ENCODE measurements at regions not wholly inside any gene's neighbourhood (a gene's known extent, or its start where the extent isn't known, plus 50 kb on each side); places are given as distances from the start of the nearest gene placed in this dataset.

- Mint-ChIP-seq H3K4me3 (ENCODE audit: unreplicated experiment) (no peak overlapping the region), H3K4me1 (ENCODE audit: low read depth, unreplicated experiment) (peaks cover 13% of the 10 kb centered on the region), H3K27me3 (ENCODE audit: unreplicated experiment) (peaks cover 8% of the 10 kb centered on the region), H3K36me3 (ENCODE audit: unreplicated experiment) (no peaks in the 10 kb centered on the region), H3K9me3 (ENCODE audit: unreplicated experiment) (peaks cover 6% of the 10 kb centered on the region), H3K27ac (ENCODE audit: unreplicated experiment) (no peak overlapping the region)
- DNase-seq, result peak; percentile 94
- peak; percentile 95 for TF ChIP-seq CTCF (IDR thresholded peaks at IDR 0.05; ENCODE audit: partially characterized antibody, unreplicated experiment)
Measured at GRCh38 chr20:57089699-57090144, 176.7 kb downstream of the BMP7 start.

- H3K27me3 Mint-ChIP-seq (ENCODE audit: unreplicated experiment), result peaks cover 10% of the 10 kb centered on the region
- no peaks in the 10 kb centered on the region for H3K36me3 Mint-ChIP-seq (ENCODE audit: unreplicated experiment)
- peaks cover 6% of the 10 kb centered on the region for H3K9me3 Mint-ChIP-seq (ENCODE audit: unreplicated experiment)
- H3K27ac Mint-ChIP-seq (ENCODE audit: unreplicated experiment), result no peak overlapping the region
- no peak for TF ChIP-seq CTCF (IDR thresholded peaks at IDR 0.05; ENCODE audit: partially characterized antibody, unreplicated experiment)
- no peak overlapping the region for H3K4me3 Mint-ChIP-seq (ENCODE audit: unreplicated experiment)
- no peak for DNase-seq
- H3K4me1 Mint-ChIP-seq (ENCODE audit: low read depth, unreplicated experiment), result peaks cover 13% of the 10 kb centered on the region
Measured at GRCh38 chr20:57090590-57091560, 175.6 kb downstream of the BMP7 start.

GRCh38 chr20:57091748-57092111 is 174.7 kb downstream of the BMP7 start:
- Mint-ChIP-seq H3K9me3 (ENCODE audit: unreplicated experiment) (peaks cover 5% of the 10 kb centered on the region), H3K4me1 (ENCODE audit: low read depth, unreplicated experiment) (peaks cover 13% of the 10 kb centered on the region), H3K36me3 (ENCODE audit: unreplicated experiment) (no peaks in the 10 kb centered on the region), H3K4me3 (ENCODE audit: unreplicated experiment) (peak overlapping the region; percentile 30), H3K27me3 (ENCODE audit: unreplicated experiment) (peaks cover 10% of the 10 kb centered on the region), H3K27ac (ENCODE audit: unreplicated experiment) (no peak overlapping the region)
- no peak for DNase-seq
- TF ChIP-seq CTCF (IDR thresholded peaks at IDR 0.05; ENCODE audit: partially characterized antibody, unreplicated experiment), result no peak

GRCh38 chr20:57092112-57092899 is 174.1 kb downstream of the BMP7 start:
- peak; percentile 85 for DNase-seq
- H3K4me3 Mint-ChIP-seq (ENCODE audit: unreplicated experiment), result peak overlapping the region; percentile 2
- no peaks in the 10 kb centered on the region for H3K36me3 Mint-ChIP-seq (ENCODE audit: unreplicated experiment)
- H3K9me3 Mint-ChIP-seq (ENCODE audit: unreplicated experiment), result peaks cover 3% of the 10 kb centered on the region
- peaks cover 10% of the 10 kb centered on the region for H3K27me3 Mint-ChIP-seq (ENCODE audit: unreplicated experiment)
- H3K27ac Mint-ChIP-seq (ENCODE audit: unreplicated experiment), result peak overlapping the region; percentile 24
- peaks cover 13% of the 10 kb centered on the region for H3K4me1 Mint-ChIP-seq (ENCODE audit: low read depth, unreplicated experiment)
- TF ChIP-seq CTCF (IDR thresholded peaks at IDR 0.05; ENCODE audit: partially characterized antibody, unreplicated experiment), result peak; percentile 85

Data from glutamatergic neuron (in vitro differentiated cells).